CD4-positive, alpha-beta T cell treated with Interleukin-21 for 1 hour (primary cell): ENCODE measurements at regions not wholly inside any gene's neighbourhood (a gene's known extent, or its start where the extent isn't known, plus 50 kb on each side); places are given as distances from the start of the nearest gene placed in this dataset.
"Not testable (repeated sequence)": the region's sequence is repeated elsewhere in the genome, so short reads cannot be mapped to it uniquely, and the experiment has no call there.

Experiments used
- DNase-seq: peaks from one replicate; pipeline ENCODE4 v3.0.0-alpha.2; 2020

- DNase-seq: no peak
Observed at GRCh38 chr13:22961835-22962537, 218.8 kb upstream of the SGCG start.

- DNase-seq: not testable (repeated sequence)
Observed at GRCh38 chr13:22963384-22964053, 217.3 kb upstream of the SGCG start.

GRCh38 chr13:22964245-22964966, 216.4 kb upstream of the SGCG start:
- no peak for DNase-seq

GRCh38 chr13:22965011-22965857, 215.5 kb upstream of the SGCG start:
- not testable (repeated sequence) for DNase-seq

GRCh38 chr13:22965858-22966239, 214.9 kb upstream of the SGCG start:
- DNase-seq: not testable (repeated sequence)

GRCh38 chr13:22966753-22967152, 214.0 kb upstream of the SGCG start:
- DNase-seq: not testable (repeated sequence)

GRCh38 chr13:22967669-22968068, 213.1 kb upstream of the SGCG start:
- no peak for DNase-seq

- DNase-seq: no peak
Observed at GRCh38 chr13:22979952-22980351, 200.8 kb upstream of the SGCG start.

GRCh38 chr13:22980936-22981335, 199.8 kb upstream of the SGCG start:
- no peak for DNase-seq

- no peak for DNase-seq
Observed at GRCh38 chr13:22993148-22993547, 187.6 kb upstream of the SGCG start.

GRCh38 chr13:23003446-23003845, 177.3 kb upstream of the SGCG start:
- no peak for DNase-seq

- DNase-seq: no peak
Observed at GRCh38 chr13:23007426-23007825, 173.4 kb upstream of the SGCG start.

- DNase-seq: no peak
Observed at GRCh38 chr13:23018143-23018542, 162.6 kb upstream of the SGCG start.

- DNase-seq: peak; percentile 32
Observed at GRCh38 chr13:23020246-23020843, 160.4 kb upstream of the SGCG start.

GRCh38 chr13:23021906-23022305, 158.9 kb upstream of the SGCG start:
- no peak for DNase-seq

GRCh38 chr13:23022704-23023103, 158.1 kb upstream of the SGCG start:
- no peak for DNase-seq

GRCh38 chr13:23025864-23026608, 154.7 kb upstream of the SGCG start:
- no peak for DNase-seq

GRCh38 chr13:23039266-23039935, 141.4 kb upstream of the SGCG start:
- no peak for DNase-seq

GRCh38 chr13:23042181-23042580, 138.6 kb upstream of the SGCG start:
- DNase-seq: no peak

GRCh38 chr13:23044906-23045305, 135.9 kb upstream of the SGCG start:
- DNase-seq: no peak

- no peak for DNase-seq
Observed at GRCh38 chr13:23050126-23050525, 130.7 kb upstream of the SGCG start.
